Ureter (tissue), 1 donor: ENCODE measurements at regions not wholly inside any gene's neighbourhood (a gene's known extent, or its start where the extent isn't known, plus 50 kb on each side); places are given as distances from the start of the nearest gene placed in this dataset.
"Not testable (repeated sequence)": the region's sequence is repeated elsewhere in the genome, so short reads cannot be mapped to it uniquely, and the experiment has no call there.

ENCODE experiments used
- DNase-seq: peaks from one replicate; pipeline ENCODE4 v3.0.0-alpha.2; 2020; ENCODE audit warnings: low spot score
- donor health status: DM: yes; HTN: yes; CAD: no.

DNA sequence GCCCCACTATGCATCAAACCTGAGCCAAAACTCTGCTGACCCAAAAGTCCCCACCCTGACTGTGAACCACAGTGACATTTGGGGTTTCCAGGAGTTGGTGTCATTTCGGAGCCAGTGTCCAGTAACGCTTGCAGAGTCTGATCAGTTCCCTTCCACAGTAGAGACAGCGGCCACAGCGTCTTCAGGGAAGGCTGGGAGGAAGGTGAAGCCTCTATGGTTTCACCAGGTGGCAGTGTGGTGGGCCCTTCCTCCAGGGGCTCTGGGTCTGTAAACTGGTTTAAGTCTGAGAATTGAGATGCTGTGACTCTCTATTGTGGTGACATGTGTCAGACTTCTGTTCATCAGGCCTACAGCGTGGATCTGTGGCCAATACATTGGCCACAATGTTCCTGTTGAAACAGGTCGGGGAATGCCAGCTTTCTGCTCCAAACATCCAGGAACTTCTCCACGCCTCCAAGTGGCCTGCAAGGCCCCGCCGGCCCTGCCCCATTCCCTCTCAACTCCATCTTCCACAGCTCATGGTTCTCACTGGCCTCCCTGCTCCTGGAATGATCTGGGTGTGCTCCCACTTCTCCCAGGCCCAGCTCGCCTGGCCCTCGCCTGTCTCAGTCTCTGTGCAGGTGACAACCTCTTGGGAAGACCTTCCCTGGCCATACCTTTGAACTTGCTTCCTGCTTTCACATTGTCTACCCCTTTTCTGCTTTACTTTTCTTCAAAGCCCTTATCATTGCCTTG is 124.5 kb upstream of the FAM20C start:
- DNase-seq, result no peak

GRCh38 chr7:68629-69028 is 123.7 kb upstream of the FAM20C start:
- no peak for DNase-seq

DNA sequence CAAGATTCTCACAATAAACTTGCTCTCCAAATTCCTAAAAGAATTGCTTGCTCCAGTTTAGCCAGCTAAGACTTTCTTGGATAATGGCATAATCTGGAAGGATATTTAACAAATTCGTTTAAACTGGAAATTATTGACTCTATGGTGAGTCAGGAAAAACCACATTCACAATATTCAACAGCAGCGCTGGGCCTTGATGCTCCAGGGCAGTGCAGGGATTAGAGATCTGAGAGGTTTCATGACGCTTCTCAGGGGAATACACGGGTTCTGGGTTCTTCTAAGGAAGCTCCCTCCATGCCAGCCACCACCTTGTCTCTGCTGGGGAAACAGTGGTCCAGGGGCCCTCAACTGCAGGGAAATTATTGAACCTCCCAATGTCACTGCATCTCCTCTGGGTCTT is 123.3 kb upstream of the FAM20C start:
- not testable (repeated sequence) for DNase-seq

GRCh38 chr7:69499-70123 is 122.8 kb upstream of the FAM20C start:
- not testable (repeated sequence) for DNase-seq

DNA sequence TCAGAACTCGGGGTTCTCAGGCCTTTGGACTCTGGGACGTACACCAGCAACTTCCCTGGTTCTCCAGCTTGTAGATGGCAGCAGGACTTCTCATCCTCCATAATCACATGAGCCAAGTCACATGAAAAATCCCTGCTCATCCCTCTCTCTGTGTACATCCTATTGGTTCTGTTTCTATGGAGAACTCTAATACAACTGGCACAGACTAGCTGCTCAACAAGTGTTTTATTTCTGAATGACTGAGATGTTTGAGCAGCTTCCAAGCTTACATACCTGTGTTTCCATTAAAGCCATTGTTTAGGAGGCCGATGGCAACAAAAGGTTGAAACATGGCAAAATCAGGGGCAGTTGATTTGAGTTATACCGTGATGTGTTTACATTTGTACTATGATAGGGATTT is 122.2 kb upstream of the FAM20C start:
- not testable (repeated sequence) for DNase-seq

DNA sequence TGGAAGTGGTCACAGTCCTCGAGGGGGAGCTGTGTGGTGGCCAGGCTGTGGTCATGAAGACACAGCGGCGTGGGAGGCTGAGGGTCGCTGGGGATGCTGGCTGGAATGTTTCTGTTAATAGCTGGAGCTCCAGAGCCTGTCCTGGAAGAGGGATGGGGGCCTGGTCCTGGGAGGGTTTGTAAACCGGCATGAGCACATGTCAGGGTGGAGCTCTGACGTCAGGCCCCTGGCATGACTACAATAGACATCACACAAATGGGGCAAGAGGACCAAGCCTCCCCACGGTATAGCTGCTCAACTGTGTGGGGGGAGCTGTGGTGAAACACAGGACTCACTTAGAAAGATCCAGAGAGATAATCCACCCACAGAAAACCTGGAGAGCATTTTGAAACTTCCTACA is 121.4 kb upstream of the FAM20C start:
- peak; percentile 74 for DNase-seq

GRCh38 chr7:72266-73057 is 119.9 kb upstream of the FAM20C start:
- DNase-seq, result not testable (repeated sequence)

DNA sequence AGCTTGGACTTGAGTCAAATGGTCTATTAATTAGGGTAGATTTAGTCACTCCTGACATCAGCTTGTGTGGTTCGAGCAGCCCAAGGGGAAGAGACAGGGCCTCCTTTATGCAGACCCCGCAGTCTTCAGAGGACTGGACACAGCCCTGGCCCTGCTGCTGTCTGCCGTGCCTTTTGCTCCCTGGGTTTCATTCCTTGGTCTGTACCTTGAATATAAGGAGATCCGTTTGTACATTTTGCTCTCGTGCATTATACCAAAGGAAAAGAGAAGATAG is 119.4 kb upstream of the FAM20C start:
- not testable (repeated sequence) for DNase-seq

DNA sequence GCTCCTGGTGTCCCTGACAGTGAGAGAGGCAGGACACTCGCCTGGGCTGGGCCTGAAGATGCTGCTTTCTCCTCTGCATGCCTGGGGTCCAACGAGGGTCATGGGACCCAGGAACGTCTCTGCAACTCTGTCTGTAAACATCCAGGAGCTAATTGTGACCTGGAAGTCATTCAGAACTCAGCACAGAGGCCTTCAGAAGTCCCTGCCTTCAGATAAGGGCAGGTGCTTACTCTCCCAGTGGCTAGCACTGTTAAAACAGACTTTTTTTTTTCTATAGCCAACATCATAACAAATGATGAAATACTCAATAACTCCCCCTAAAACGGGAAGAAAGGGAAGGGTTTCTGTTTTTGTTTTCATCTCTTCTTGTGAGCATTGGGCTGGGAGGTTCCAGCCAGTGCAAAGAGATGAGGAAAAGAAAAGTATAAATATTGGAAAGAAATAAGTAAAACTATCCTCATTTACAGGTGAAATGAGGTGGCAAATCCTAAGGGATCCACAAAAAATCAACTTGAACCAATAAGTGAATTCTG is 118.3 kb upstream of the FAM20C start:
- DNase-seq, result not testable (repeated sequence)

GRCh38 chr7:75511-75910 is 116.9 kb upstream of the FAM20C start:
- not testable (repeated sequence) for DNase-seq

- DNase-seq, result not testable (repeated sequence)
Observed at GRCh38 chr7:76202-76601, 116.2 kb upstream of the FAM20C start.

GRCh38 chr7:76829-77395 is 115.5 kb upstream of the FAM20C start:
- DNase-seq, result not testable (repeated sequence)

GRCh38 chr7:78862-79261 is 113.5 kb upstream of the FAM20C start:
- not testable (repeated sequence) for DNase-seq

- not testable (repeated sequence) for DNase-seq
Observed at GRCh38 chr7:79400-80055, 112.8 kb upstream of the FAM20C start.

- DNase-seq, result no peak
Observed at GRCh38 chr7:80259-81067, 111.9 kb upstream of the FAM20C start.

- DNase-seq, result no peak
Observed at GRCh38 chr7:81068-81925, 111.1 kb upstream of the FAM20C start.

GRCh38 chr7:81926-82756 is 110.2 kb upstream of the FAM20C start:
- no peak for DNase-seq

- DNase-seq, result no peak
Observed at GRCh38 chr7:82757-83155, 109.6 kb upstream of the FAM20C start.

- DNase-seq, result no peak
Observed at GRCh38 chr7:83441-83840, 108.9 kb upstream of the FAM20C start.
